H9 (cell line): ENCODE measurements at regions not wholly inside any gene's neighbourhood (a gene's known extent, or its start where the extent isn't known, plus 50 kb on each side); places are given as distances from the start of the nearest gene placed in this dataset.

Experiments used
- DNase-seq: peaks from one replicate; pipeline ENCODE4 v3.0.0-alpha.2; 2017
- H2AFZ ChIP-seq: one replicate; pipeline ENCODE4 v1.6.1; 2013; ENCODE audit warnings: mild to moderate bottlenecking, low read length, control low read depth, moderate library complexity
- H2AK5ac ChIP-seq: 2 replicates; pipeline ENCODE4 v1.6.1; 2013; ENCODE audit warnings: low read length, control low read depth, mixed read lengths; ENCODE audit not compliant: insufficient read length
- H2BK120ac ChIP-seq: one replicate; pipeline ENCODE4 v1.6.1; 2013; ENCODE audit warnings: low read depth, mild to moderate bottlenecking, low read length, control low read depth, inconsistent platforms; ENCODE audit not compliant: poor library complexity, severe bottlenecking
- H2BK12ac ChIP-seq: 2 replicates; pipeline ENCODE4 v1.6.1; 2013; ENCODE audit warnings: low read length, control low read depth, mixed read lengths, low read depth; ENCODE audit not compliant: insufficient read length
- H2BK15ac ChIP-seq: 2 replicates; pipeline ENCODE4 v1.6.1; 2013; ENCODE audit warnings: low read depth, low read length, control low read depth
- H2BK20ac ChIP-seq: one replicate; pipeline ENCODE4 v1.6.1; 2013; ENCODE audit warnings: low read depth, mild to moderate bottlenecking, low read length, control low read depth, inconsistent platforms; ENCODE audit not compliant: poor library complexity, severe bottlenecking
- H2BK5ac ChIP-seq: 2 replicates; pipeline ENCODE4 v1.6.1; 2013; ENCODE audit warnings: low read length, control low read depth, mixed read lengths; ENCODE audit not compliant: insufficient read length
- H3K14ac ChIP-seq: 2 replicates; pipeline ENCODE4 v1.6.1; 2013; ENCODE audit warnings: low read length, control low read depth; ENCODE audit not compliant: insufficient read depth
- H3K18ac ChIP-seq: 2 replicates; pipeline ENCODE4 v1.6.1; 2013; ENCODE audit warnings: low read depth, mild to moderate bottlenecking, mixed read lengths, low read length, control low read depth; ENCODE audit not compliant: insufficient read length
- H3K23ac ChIP-seq: 2 replicates; pipeline ENCODE4 v1.6.1; 2013; ENCODE audit warnings: low read length, control low read depth, mixed read lengths, low read depth; ENCODE audit not compliant: insufficient read length
- H3K23me2 ChIP-seq: 2 replicates; pipeline ENCODE4 v1.6.1; 2013; ENCODE audit warnings: low read depth, mild to moderate bottlenecking, mixed read lengths, low read length, control low read depth; ENCODE audit not compliant: insufficient read length, poor library complexity, severe bottlenecking
- H3K27ac ChIP-seq: 2 replicates; pipeline ENCODE4 v1.5.1; 2013; ENCODE audit warnings: low read length, control low read depth, mixed read lengths, low read depth; ENCODE audit not compliant: insufficient read length
- H3K27me3 ChIP-seq: 2 replicates; pipeline ENCODE4 v1.6.1; 2013; ENCODE audit warnings: low read length, control low read depth, inconsistent platforms; ENCODE audit not compliant: insufficient read depth
- H3K4ac ChIP-seq: 2 replicates; pipeline ENCODE4 v1.6.1; 2013; ENCODE audit warnings: low read depth, mild to moderate bottlenecking, control low read depth, inconsistent platforms, low read length, moderate library complexity
- H3K4me1 ChIP-seq: 2 replicates; pipeline ENCODE4 v1.6.1; 2013; ENCODE audit warnings: low read length, control low read depth, inconsistent platforms; ENCODE audit not compliant: insufficient read depth
- H3K4me2 ChIP-seq: 2 replicates; pipeline ENCODE4 v1.6.1; 2013; ENCODE audit warnings: low read length, control low read depth, mixed read lengths; ENCODE audit not compliant: insufficient read length, insufficient read depth
- H3K56ac ChIP-seq: 2 replicates; pipeline ENCODE4 v1.6.1; 2013; ENCODE audit warnings: low read depth, mild to moderate bottlenecking, mixed read lengths, low read length, control low read depth; ENCODE audit not compliant: insufficient read length
- H3K79me1 ChIP-seq: 2 replicates; pipeline ENCODE4 v1.6.1; 2013; ENCODE audit warnings: low read depth, mild to moderate bottlenecking, moderate library complexity, low read length, control low read depth, inconsistent platforms; ENCODE audit not compliant: insufficient read depth, poor library complexity, severe bottlenecking
- H3K79me2 ChIP-seq: 2 replicates; pipeline ENCODE4 v1.6.1; 2013; ENCODE audit warnings: low read length, control low read depth, inconsistent platforms; ENCODE audit not compliant: insufficient read depth
- H3K9ac ChIP-seq: 2 replicates; pipeline ENCODE4 v1.6.1; 2013; ENCODE audit warnings: low read length, control low read depth, mixed read lengths; ENCODE audit not compliant: insufficient read length; ENCODE audit errors: extremely low read depth
- H3K9me3 ChIP-seq: one replicate; pipeline ENCODE4 v1.6.1; 2013; ENCODE audit warnings: low read depth, low read length, inconsistent platforms; ENCODE audit not compliant: control insufficient read depth
- H3T11ph ChIP-seq: one replicate; pipeline ENCODE4 v1.6.1; 2013; ENCODE audit warnings: mild to moderate bottlenecking, low read length, control low read depth, inconsistent platforms
- H4K20me1 ChIP-seq: one replicate; pipeline ENCODE4 v1.6.1; 2013; ENCODE audit not compliant: control insufficient read depth, insufficient read length, insufficient read depth
- H4K5ac ChIP-seq: 2 replicates; pipeline ENCODE4 v1.6.1; 2013; ENCODE audit warnings: low read depth, mild to moderate bottlenecking, mixed read lengths, low read length, control low read depth; ENCODE audit not compliant: insufficient read length
- H4K8ac ChIP-seq: replicated peaks from 2 replicates; pipeline ENCODE4 v1.6.1; 2013; ENCODE audit warnings: low read length, control low read depth, mixed read lengths, low read depth; ENCODE audit not compliant: insufficient read length
- H4K91ac ChIP-seq: 2 replicates; pipeline ENCODE4 v1.6.1; 2013; ENCODE audit warnings: low read depth, mild to moderate bottlenecking, moderate library complexity, mixed read lengths, low read length, control low read depth; ENCODE audit not compliant: insufficient read length
- H3K27ac Mint-ChIP-seq, 3 experiments: 2 replicates in 2 of 3; 3 replicates in 1 of 3; pipeline ENCODE4 v1.8.0; 2020 to 2021; ENCODE audit warnings: mixed read lengths in 3 of 3, mild to moderate bottlenecking in 1 of 3, moderate library complexity in 1 of 3
- H3K27me3 Mint-ChIP-seq: 2 replicates; pipeline ENCODE4 v1.8.0; 2021; ENCODE audit warnings: low read depth, mild to moderate bottlenecking, moderate library complexity, mixed read lengths
- H3K36me3 Mint-ChIP-seq, 3 experiments: 2 replicates in 2 of 3; 3 replicates in 1 of 3; pipeline ENCODE4 v1.8.0; 2020 to 2021; ENCODE audit warnings: low read depth in 3 of 3, mixed read lengths in 3 of 3; ENCODE audit not compliant: insufficient read depth in 1 of 3
- H3K4me1 Mint-ChIP-seq, 2 experiments: 2 replicates each; pipeline ENCODE4 v1.8.0; 2020; ENCODE audit warnings: mixed read lengths in 2 of 2
- H3K4me3 Mint-ChIP-seq, 2 experiments: 2 replicates in 1 of 2; 3 replicates in 1 of 2; pipeline ENCODE4 v1.8.0; 2020 to 2021; ENCODE audit warnings: mild to moderate bottlenecking in 2 of 2, mixed read lengths in 2 of 2, moderate library complexity in 1 of 2
- H3K9me3 Mint-ChIP-seq, 2 experiments: 2 replicates in 1 of 2; 3 replicates in 1 of 2; pipeline ENCODE4 v1.8.0; 2020; ENCODE audit warnings: mild to moderate bottlenecking in 2 of 2, mixed read lengths in 2 of 2, moderate library complexity in 1 of 2
- WGBS: extraction: QIAGEN DNeasy Blood & Tissue Kit; methylation state at CpG from one replicate; pipeline ENCODE4 v1.1.7; 2013; ENCODE audit warnings: missing lambda C conversion rate, low lambda C conversion rate, mixed read lengths; ENCODE audit not compliant: insufficient read length; ENCODE audit errors: extremely low coverage; 5-methylcytosine and 5-hydroxymethylcytosine counted together
- TF ChIP-seq, protein P1 (sequence below): fragments of 200-600 bp; sonication (generic); conservative IDR thresholded peaks from 3 replicates; pipeline ENCODE4 v1.8.0; 2021; ENCODE audit warnings: antibody characterized with exemption, mild to moderate bottlenecking

DNA sequence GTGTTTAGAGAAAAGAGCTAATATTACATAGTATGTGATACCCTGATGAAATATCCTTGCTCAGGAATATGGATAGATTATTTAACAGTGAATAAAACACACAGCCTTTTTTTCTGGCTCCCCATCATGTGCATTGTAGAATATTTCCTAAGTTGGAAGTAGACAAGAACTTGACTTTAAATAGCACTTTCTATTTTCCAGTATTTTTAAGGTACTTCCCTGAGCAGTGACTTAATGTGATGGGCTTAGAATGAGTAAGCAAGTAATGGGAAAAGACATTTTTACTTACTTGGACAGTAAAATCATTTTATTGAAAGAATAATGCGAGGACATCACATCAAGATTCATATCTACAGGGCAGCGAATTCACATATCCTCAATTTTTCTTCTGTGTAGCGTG lies 176.7 kb upstream of the SLC8A1 start:
- Histone ChIP-seq H3K56ac (no peak overlapping the region), H2BK20ac (no peak overlapping the region), H3K9ac (no peak overlapping the region), H3K9me3 (no peaks in the 10 kb centered on the region), H2BK120ac (no peak overlapping the region), H3K4me1 (no peaks in the 10 kb centered on the region), H3K18ac (no peak overlapping the region), H4K8ac (no peak overlapping the region), H3K79me2 (no peaks in the 10 kb centered on the region), H3K23me2 (no peaks in the 10 kb centered on the region), H3T11ph (no peak overlapping the region), H3K23ac (no peak overlapping the region), H3K79me1 (no peaks in the 10 kb centered on the region), H3K14ac (no peak overlapping the region), H2BK12ac (no peak overlapping the region), H2AFZ (no peak overlapping the region), H2BK15ac (no peak overlapping the region), H3K27me3 (no peaks in the 10 kb centered on the region), H2BK5ac (no peak overlapping the region), H4K5ac (no peak overlapping the region), H2AK5ac (no peak overlapping the region), H4K20me1 (no peaks in the 10 kb centered on the region), H3K4me2 (no peak overlapping the region), H4K91ac (no peak overlapping the region), H3K4ac (no peak overlapping the region), H3K27ac (no peak overlapping the region)
- no peak overlapping the region for H3K27ac Mint-ChIP-seq
- no peaks in the 10 kb centered on the region for H3K27me3 Mint-ChIP-seq
- no peak overlapping the region for H3K4me3 Mint-ChIP-seq
- WGBS = no CpG with 5 or more reads among the region's 3 CpGs
- DNase-seq = no peak
- TF ChIP-seq, protein P1, sequence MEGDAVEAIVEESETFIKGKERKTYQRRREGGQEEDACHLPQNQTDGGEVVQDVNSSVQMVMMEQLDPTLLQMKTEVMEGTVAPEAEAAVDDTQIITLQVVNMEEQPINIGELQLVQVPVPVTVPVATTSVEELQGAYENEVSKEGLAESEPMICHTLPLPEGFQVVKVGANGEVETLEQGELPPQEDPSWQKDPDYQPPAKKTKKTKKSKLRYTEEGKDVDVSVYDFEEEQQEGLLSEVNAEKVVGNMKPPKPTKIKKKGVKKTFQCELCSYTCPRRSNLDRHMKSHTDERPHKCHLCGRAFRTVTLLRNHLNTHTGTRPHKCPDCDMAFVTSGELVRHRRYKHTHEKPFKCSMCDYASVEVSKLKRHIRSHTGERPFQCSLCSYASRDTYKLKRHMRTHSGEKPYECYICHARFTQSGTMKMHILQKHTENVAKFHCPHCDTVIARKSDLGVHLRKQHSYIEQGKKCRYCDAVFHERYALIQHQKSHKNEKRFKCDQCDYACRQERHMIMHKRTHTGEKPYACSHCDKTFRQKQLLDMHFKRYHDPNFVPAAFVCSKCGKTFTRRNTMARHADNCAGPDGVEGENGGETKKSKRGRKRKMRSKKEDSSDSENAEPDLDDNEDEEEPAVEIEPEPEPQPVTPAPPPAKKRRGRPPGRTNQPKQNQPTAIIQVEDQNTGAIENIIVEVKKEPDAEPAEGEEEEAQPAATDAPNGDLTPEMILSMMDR = no peak
- no peaks in the 10 kb centered on the region for H3K36me3 Mint-ChIP-seq
- H3K9me3 Mint-ChIP-seq = no peaks in the 10 kb centered on the region
- H3K4me1 Mint-ChIP-seq = no peaks in the 10 kb centered on the region
